ENCODE measurements at regions not wholly inside any gene's neighbourhood (a gene's known extent, or its start where the extent isn't known, plus 50 kb on each side); places are given as distances from the start of the nearest gene placed in this dataset.
"Not testable (repeated sequence)": the region's sequence is repeated elsewhere in the genome, so short reads cannot be mapped to it uniquely, and the experiment has no call there.

GRCh38 chr7:22066522-22066921 lies 120.8 kb upstream of the CDCA7L start:
- no peak for DNase-seq (ENCODE audit: low read depth in 2 of 2)

GRCh38 chr7:22064816-22065215 lies 119.1 kb upstream of the CDCA7L start:
- DNase-seq (ENCODE audit: low read depth in 2 of 2) = no peak

- DNase-seq (ENCODE audit: low read depth in 2 of 2) = no peak
Measured at GRCh38 chr7:22061775-22062174, 116.1 kb upstream of the CDCA7L start.

GRCh38 chr7:22060863-22061262 lies 115.2 kb upstream of the CDCA7L start:
- DNase-seq (ENCODE audit: low read depth in 2 of 2) = no peak

- DNase-seq (ENCODE audit: low read depth in 2 of 2) = no peak
Measured at GRCh38 chr7:22060197-22060596, 114.5 kb upstream of the CDCA7L start.

GRCh38 chr7:22055226-22055625 lies 109.5 kb upstream of the CDCA7L start:
- no peak for DNase-seq (ENCODE audit: low read depth in 2 of 2)

- no peak for DNase-seq (ENCODE audit: low read depth in 2 of 2)
Measured at GRCh38 chr7:22052674-22053365, 107.1 kb upstream of the CDCA7L start.

- DNase-seq (ENCODE audit: low read depth in 2 of 2) = no peak
Measured at GRCh38 chr7:22051886-22052673, 106.4 kb upstream of the CDCA7L start.

GRCh38 chr7:22049766-22050500 lies 104.2 kb upstream of the CDCA7L start:
- DNase-seq (ENCODE audit: low read depth in 2 of 2) = no peak

GRCh38 chr7:22043367-22043766 lies 97.7 kb upstream of the CDCA7L start:
- DNase-seq (ENCODE audit: low read depth in 2 of 2) = no peak

GRCh38 chr7:22040923-22041595 lies 95.4 kb upstream of the CDCA7L start:
- DNase-seq (ENCODE audit: low read depth in 2 of 2) = no peak

- DNase-seq (ENCODE audit: low read depth in 2 of 2) = no peak
Measured at GRCh38 chr7:22039670-22040069, 94.0 kb upstream of the CDCA7L start.

GRCh38 chr7:22032356-22032755 lies 86.7 kb upstream of the CDCA7L start:
- not testable (repeated sequence) for DNase-seq (ENCODE audit: low read depth in 2 of 2)

GRCh38 chr7:22028656-22029055 lies 83.0 kb upstream of the CDCA7L start:
- not testable (repeated sequence) for DNase-seq (ENCODE audit: low read depth in 2 of 2)

GRCh38 chr7:22027475-22027874 lies 81.8 kb upstream of the CDCA7L start:
- DNase-seq (ENCODE audit: low read depth in 2 of 2) = no peak

- DNase-seq (ENCODE audit: low read depth in 2 of 2) = no peak
Measured at GRCh38 chr7:22025983-22026382, 80.3 kb upstream of the CDCA7L start.

- DNase-seq (ENCODE audit: low read depth in 2 of 2) = no peak
Measured at GRCh38 chr7:22025075-22025474, 79.4 kb upstream of the CDCA7L start.

GRCh38 chr7:22019931-22020330 lies 74.2 kb upstream of the CDCA7L start:
- no peak for DNase-seq (ENCODE audit: low read depth in 2 of 2)

GRCh38 chr7:22016507-22016906 lies 70.8 kb upstream of the CDCA7L start:
- no peak for DNase-seq (ENCODE audit: low read depth in 2 of 2)

GRCh38 chr7:22013711-22014110 lies 68.0 kb upstream of the CDCA7L start:
- DNase-seq (ENCODE audit: low read depth in 2 of 2) = no peak

- no peak for DNase-seq (ENCODE audit: low read depth in 2 of 2)
Measured at GRCh38 chr7:22008683-22009082, 63.0 kb upstream of the CDCA7L start.

- DNase-seq (ENCODE audit: low read depth in 2 of 2) = no peak
Measured at GRCh38 chr7:22008087-22008486, 62.4 kb upstream of the CDCA7L start.

Measured in fibroblast of skin of left biceps (primary cell).